Neural crest cell (in vitro differentiated cells): ENCODE measurements at regions not wholly inside any gene's neighbourhood (a gene's known extent, or its start where the extent isn't known, plus 50 kb on each side); places are given as distances from the start of the nearest gene placed in this dataset.

ENCODE experiments used
- DNase-seq: peaks from one replicate; pipeline ENCODE4 v3.0.0; 2021; ENCODE audit warnings: low read depth, mixed read lengths, low spot score
- H3K27ac Mint-ChIP-seq: one replicate; pipeline ENCODE4 v1.8.0; 2021; ENCODE audit warnings: mild to moderate bottlenecking, mixed read lengths; ENCODE audit not compliant: unreplicated experiment
- H3K27me3 Mint-ChIP-seq: 2 replicates; pipeline ENCODE4 v1.8.0; 2021; ENCODE audit warnings: low read depth, mild to moderate bottlenecking, mixed read lengths
- H3K36me3 Mint-ChIP-seq: 2 replicates; pipeline ENCODE4 v1.8.0; 2021; ENCODE audit warnings: low read depth, mild to moderate bottlenecking, mixed read lengths
- H3K4me1 Mint-ChIP-seq: 2 replicates; pipeline ENCODE4 v1.8.0; 2021; ENCODE audit warnings: mixed read lengths
- H3K4me3 Mint-ChIP-seq: one replicate; pipeline ENCODE4 v1.8.0; 2021; ENCODE audit warnings: mild to moderate bottlenecking, mixed read lengths
- H3K9me3 Mint-ChIP-seq: 2 replicates; pipeline ENCODE4 v1.8.0; 2021; ENCODE audit warnings: mixed read lengths
- CTCF ChIP-seq: fragments of 200-600 bp; sonication (generic); conservative IDR thresholded peaks from 2 replicates; pipeline ENCODE4 v1.5.0; 2021; ENCODE audit warnings: antibody characterized with exemption, mild to moderate bottlenecking

GRCh38 chr4:163808011-163808410 lies 313.5 kb downstream of the TMA16 start:
- DNase-seq = no peak
- no peaks in the 10 kb centered on the region for H3K4me1 Mint-ChIP-seq
- H3K9me3 Mint-ChIP-seq = no peaks in the 10 kb centered on the region
- no peak overlapping the region for H3K4me3 Mint-ChIP-seq
- H3K27ac Mint-ChIP-seq = no peak overlapping the region
- no peaks in the 10 kb centered on the region for H3K36me3 Mint-ChIP-seq
- no peaks in the 10 kb centered on the region for H3K27me3 Mint-ChIP-seq
- no peak for TF ChIP-seq CTCF

- Mint-ChIP-seq H3K27me3 (no peaks in the 10 kb centered on the region), H3K9me3 (no peaks in the 10 kb centered on the region), H3K27ac (no peak overlapping the region), H3K4me1 (no peaks in the 10 kb centered on the region), H3K36me3 (no peaks in the 10 kb centered on the region), H3K4me3 (no peak overlapping the region)
- TF ChIP-seq CTCF = no peak
- DNase-seq = no peak
Measured at GRCh38 chr4:163810755-163811154, 316.3 kb downstream of the TMA16 start.

GRCh38 chr4:163815776-163816175 lies 321.3 kb downstream of the TMA16 start:
- DNase-seq = no peak
- Mint-ChIP-seq H3K9me3 (no peaks in the 10 kb centered on the region), H3K27me3 (no peaks in the 10 kb centered on the region), H3K4me3 (no peak overlapping the region), H3K27ac (no peak overlapping the region), H3K36me3 (no peaks in the 10 kb centered on the region), H3K4me1 (no peaks in the 10 kb centered on the region)
- no peak for TF ChIP-seq CTCF

GRCh38 chr4:163816494-163816893 lies 322.0 kb downstream of the TMA16 start:
- Mint-ChIP-seq H3K27me3 (no peaks in the 10 kb centered on the region), H3K4me1 (no peaks in the 10 kb centered on the region), H3K9me3 (no peaks in the 10 kb centered on the region), H3K36me3 (no peaks in the 10 kb centered on the region), H3K27ac (no peak overlapping the region), H3K4me3 (no peak overlapping the region)
- DNase-seq = no peak
- no peak for TF ChIP-seq CTCF

- no peak for TF ChIP-seq CTCF
- H3K4me3 Mint-ChIP-seq = no peak overlapping the region
- no peaks in the 10 kb centered on the region for H3K4me1 Mint-ChIP-seq
- H3K27ac Mint-ChIP-seq = no peak overlapping the region
- no peak for DNase-seq
- no peaks in the 10 kb centered on the region for H3K9me3 Mint-ChIP-seq
- no peaks in the 10 kb centered on the region for H3K36me3 Mint-ChIP-seq
- H3K27me3 Mint-ChIP-seq = no peaks in the 10 kb centered on the region
Measured at GRCh38 chr4:163818673-163819072, 324.2 kb downstream of the TMA16 start.

GRCh38 chr4:163833669-163834068 lies 339.2 kb downstream of the TMA16 start:
- H3K4me3 Mint-ChIP-seq = no peak overlapping the region
- peaks cover 9% of the 10 kb centered on the region for H3K9me3 Mint-ChIP-seq
- no peak overlapping the region for H3K27ac Mint-ChIP-seq
- H3K4me1 Mint-ChIP-seq = peaks cover 4% of the 10 kb centered on the region
- H3K36me3 Mint-ChIP-seq = no peaks in the 10 kb centered on the region
- DNase-seq = no peak
- no peaks in the 10 kb centered on the region for H3K27me3 Mint-ChIP-seq
- TF ChIP-seq CTCF = no peak
